ENCODE measurements at regions not wholly inside any gene's neighbourhood (a gene's known extent, or its start where the extent isn't known, plus 50 kb on each side); places are given as distances from the start of the nearest gene placed in this dataset.

DNA sequence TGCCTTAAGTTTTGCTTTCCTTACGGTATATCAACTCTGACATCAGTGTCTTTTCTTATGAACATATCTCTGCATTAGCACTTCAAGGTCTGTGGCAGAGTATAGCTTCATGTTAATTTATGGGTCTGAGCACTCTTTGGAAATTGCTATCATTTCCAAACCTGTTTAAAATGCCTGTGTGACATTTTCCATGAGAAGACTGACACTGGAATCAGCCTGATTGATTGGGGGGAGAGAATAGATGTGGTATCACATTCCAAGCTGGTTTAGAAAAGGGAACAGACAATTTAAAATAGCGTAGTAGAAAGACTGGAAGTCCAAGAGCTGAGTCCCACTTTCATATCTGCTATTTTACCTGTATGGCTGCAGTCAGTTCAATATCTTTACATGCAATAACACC is 272.1 kb upstream of the CDH10 start:
- Histone ChIP-seq H3K36me3 (ENCODE audit: control insufficient read depth, insufficient read depth, low read length) (no peaks in the 10 kb centered on the region), H3K27ac (ENCODE audit: insufficient read depth, low read length) (no peak overlapping the region), H4K20me1 (ENCODE audit: control insufficient read depth, extremely low read depth, insufficient read depth, low read length) (no peaks in the 10 kb centered on the region), H2AFZ (ENCODE audit: low read length) (no peak overlapping the region), H3K27me3 (ENCODE audit: control insufficient read depth, insufficient read depth, low read length) (no peaks in the 10 kb centered on the region), H3K4me3 (replicated peaks in 1 of 4; ENCODE audit: control extremely low read depth in 1 of 4, insufficient read depth in 1 of 4, low read depth in 3 of 4, low read length in 4 of 4) (no peak overlapping the region), H3K4me2 (ENCODE audit: extremely low read depth, insufficient read depth, low read length) (no peak overlapping the region), H3K9me3 (ENCODE audit: control insufficient read depth, insufficient read depth, low read depth, low read length) (no peaks in the 10 kb centered on the region), H3K9ac (ENCODE audit: insufficient read depth, low read length) (no peak overlapping the region), H3K4me1 (ENCODE audit: control insufficient read depth, extremely low read depth, insufficient read depth, low read length) (no peaks in the 10 kb centered on the region), H3K79me2 (ENCODE audit: control insufficient read depth, insufficient read depth, low read length) (no peaks in the 10 kb centered on the region)
- TF ChIP-seq, protein P1, sequence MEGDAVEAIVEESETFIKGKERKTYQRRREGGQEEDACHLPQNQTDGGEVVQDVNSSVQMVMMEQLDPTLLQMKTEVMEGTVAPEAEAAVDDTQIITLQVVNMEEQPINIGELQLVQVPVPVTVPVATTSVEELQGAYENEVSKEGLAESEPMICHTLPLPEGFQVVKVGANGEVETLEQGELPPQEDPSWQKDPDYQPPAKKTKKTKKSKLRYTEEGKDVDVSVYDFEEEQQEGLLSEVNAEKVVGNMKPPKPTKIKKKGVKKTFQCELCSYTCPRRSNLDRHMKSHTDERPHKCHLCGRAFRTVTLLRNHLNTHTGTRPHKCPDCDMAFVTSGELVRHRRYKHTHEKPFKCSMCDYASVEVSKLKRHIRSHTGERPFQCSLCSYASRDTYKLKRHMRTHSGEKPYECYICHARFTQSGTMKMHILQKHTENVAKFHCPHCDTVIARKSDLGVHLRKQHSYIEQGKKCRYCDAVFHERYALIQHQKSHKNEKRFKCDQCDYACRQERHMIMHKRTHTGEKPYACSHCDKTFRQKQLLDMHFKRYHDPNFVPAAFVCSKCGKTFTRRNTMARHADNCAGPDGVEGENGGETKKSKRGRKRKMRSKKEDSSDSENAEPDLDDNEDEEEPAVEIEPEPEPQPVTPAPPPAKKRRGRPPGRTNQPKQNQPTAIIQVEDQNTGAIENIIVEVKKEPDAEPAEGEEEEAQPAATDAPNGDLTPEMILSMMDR (conservative IDR thresholded peaks at IDR 0.05 in 1 of 2, IDR thresholded peaks at IDR 0.05 in 1 of 2; ENCODE audit: low read depth in 1 of 2, low read length in 2 of 2): no peak
- no peak for TF ChIP-seq EZH2 (IDR thresholded peaks at IDR 0.05; ENCODE audit: low read length, missing control alignments)
- DNase-seq (ENCODE audit: low read depth in 2 of 2): no peak

GRCh38 chr5:24909210-24909609 is 264.4 kb upstream of the CDH10 start:
- no peaks in the 10 kb centered on the region for H3K4me1 ChIP-seq (ENCODE audit: control insufficient read depth, extremely low read depth, insufficient read depth, low read length)
- DNase-seq (ENCODE audit: low read depth in 2 of 2): no peak
- no peak overlapping the region for H3K27ac ChIP-seq (ENCODE audit: insufficient read depth, low read length)
- H3K79me2 ChIP-seq (ENCODE audit: control insufficient read depth, insufficient read depth, low read length): no peaks in the 10 kb centered on the region
- no peak overlapping the region for H2AFZ ChIP-seq (ENCODE audit: low read length)
- H3K9me3 ChIP-seq (ENCODE audit: control insufficient read depth, insufficient read depth, low read depth, low read length): no peaks in the 10 kb centered on the region
- no peak overlapping the region for H3K4me3 ChIP-seq (replicated peaks in 1 of 4; ENCODE audit: control extremely low read depth in 1 of 4, insufficient read depth in 1 of 4, low read depth in 3 of 4, low read length in 4 of 4)
- H3K9ac ChIP-seq (ENCODE audit: insufficient read depth, low read length): no peak overlapping the region
- no peaks in the 10 kb centered on the region for H3K36me3 ChIP-seq (ENCODE audit: control insufficient read depth, insufficient read depth, low read length)
- no peak overlapping the region for H3K4me2 ChIP-seq (ENCODE audit: extremely low read depth, insufficient read depth, low read length)
- no peaks in the 10 kb centered on the region for H4K20me1 ChIP-seq (ENCODE audit: control insufficient read depth, extremely low read depth, insufficient read depth, low read length)
- TF ChIP-seq, protein P1 (conservative IDR thresholded peaks at IDR 0.05 in 1 of 2, IDR thresholded peaks at IDR 0.05 in 1 of 2; ENCODE audit: low read depth in 1 of 2, low read length in 2 of 2): no peak
- no peak for TF ChIP-seq EZH2 (IDR thresholded peaks at IDR 0.05; ENCODE audit: low read length, missing control alignments)
- no peaks in the 10 kb centered on the region for H3K27me3 ChIP-seq (ENCODE audit: control insufficient read depth, insufficient read depth, low read length)

DNA sequence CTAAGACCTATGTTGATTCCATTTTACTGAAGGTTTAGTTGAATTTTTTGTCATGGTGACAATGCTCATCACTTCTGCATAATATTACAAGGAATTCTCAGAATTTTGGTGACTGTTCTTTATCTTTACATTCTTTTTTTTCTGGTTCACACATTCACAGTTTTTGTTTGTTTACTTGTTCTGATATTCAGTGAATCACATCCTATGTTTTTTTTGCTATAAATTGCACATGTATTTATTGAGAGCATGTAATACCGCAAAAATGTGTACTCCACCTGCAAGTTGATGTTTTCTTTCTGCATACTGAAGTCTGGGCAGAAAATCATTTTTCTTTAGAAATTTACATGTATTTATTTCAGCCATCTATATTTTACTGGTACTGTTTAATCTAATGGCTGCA is 261.9 kb upstream of the CDH10 start:
- H3K79me2 ChIP-seq (ENCODE audit: control insufficient read depth, insufficient read depth, low read length): no peaks in the 10 kb centered on the region
- no peak overlapping the region for H3K9ac ChIP-seq (ENCODE audit: insufficient read depth, low read length)
- DNase-seq (ENCODE audit: low read depth in 2 of 2): no peak
- TF ChIP-seq, protein P1 (conservative IDR thresholded peaks at IDR 0.05 in 1 of 2, IDR thresholded peaks at IDR 0.05 in 1 of 2; ENCODE audit: low read depth in 1 of 2, low read length in 2 of 2): no peak
- no peak for TF ChIP-seq EZH2 (IDR thresholded peaks at IDR 0.05; ENCODE audit: low read length, missing control alignments)
- H3K4me3 ChIP-seq (replicated peaks in 1 of 4; ENCODE audit: control extremely low read depth in 1 of 4, insufficient read depth in 1 of 4, low read depth in 3 of 4, low read length in 4 of 4): no peak overlapping the region
- H3K27me3 ChIP-seq (ENCODE audit: control insufficient read depth, insufficient read depth, low read length): no peaks in the 10 kb centered on the region
- no peaks in the 10 kb centered on the region for H3K4me1 ChIP-seq (ENCODE audit: control insufficient read depth, extremely low read depth, insufficient read depth, low read length)
- no peak overlapping the region for H2AFZ ChIP-seq (ENCODE audit: low read length)
- H4K20me1 ChIP-seq (ENCODE audit: control insufficient read depth, extremely low read depth, insufficient read depth, low read length): no peaks in the 10 kb centered on the region
- H3K27ac ChIP-seq (ENCODE audit: insufficient read depth, low read length): no peak overlapping the region
- H3K9me3 ChIP-seq (ENCODE audit: control insufficient read depth, insufficient read depth, low read depth, low read length): no peaks in the 10 kb centered on the region
- no peaks in the 10 kb centered on the region for H3K36me3 ChIP-seq (ENCODE audit: control insufficient read depth, insufficient read depth, low read length)
- H3K4me2 ChIP-seq (ENCODE audit: extremely low read depth, insufficient read depth, low read length): no peak overlapping the region

All from fibroblast of lung (primary cell).